Right lobe of liver (tissue), 4 donors: ENCODE measurements at regions not wholly inside any gene's neighbourhood (a gene's known extent, or its start where the extent isn't known, plus 50 kb on each side); places are given as distances from the start of the nearest gene placed in this dataset.

ENCODE experiments used
- POLR2A ChIP-seq: fragments of 450-650 bp; IDR thresholded peaks from one replicate; pipeline ENCODE4 v1.6.1; 2017; ENCODE audit warnings: antibody characterized with exemption, mild to moderate bottlenecking
- TF ChIP-seq, protein P1 (sequence below), 4 donors: fragments of 200-600 bp in 3 of 4; fragments of 450-650 bp in 1 of 4; IDR thresholded peaks; one replicate each; pipeline versions ENCODE4 v1.5.1 to v1.8.0; 2016 to 2022; ENCODE audit warnings: antibody characterized with exemption in 4 of 4, mild to moderate bottlenecking in 2 of 4
- donor health status: DM: no; HTN: no; CAD: no.
- donor health status: DM: no; HTN: no; CAD: no.
- donor health status: DM: no; HTN: yes; CAD: no.

DNA sequence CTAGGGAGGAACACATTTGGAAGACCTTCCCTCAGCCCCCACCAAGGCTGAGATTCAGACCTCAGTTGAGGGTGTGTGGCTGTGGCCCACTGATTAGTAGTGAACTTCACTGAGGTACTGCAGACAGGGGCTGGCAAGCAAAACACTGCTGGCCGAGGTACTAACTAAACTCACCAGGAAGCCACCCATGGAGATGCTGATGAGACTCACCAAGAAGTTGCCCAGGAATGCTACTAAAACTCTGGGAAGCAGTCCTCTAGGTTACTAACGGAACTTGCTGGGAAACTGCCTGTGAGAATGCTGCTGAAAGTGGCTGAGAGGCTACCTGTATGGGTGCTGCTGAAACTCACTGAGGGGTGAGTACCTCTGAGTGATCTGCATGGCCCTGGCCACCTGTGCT lies 372.4 kb upstream of the RPS6KA3 start:
- no peak for TF ChIP-seq POLR2A
- TF ChIP-seq, protein P1, sequence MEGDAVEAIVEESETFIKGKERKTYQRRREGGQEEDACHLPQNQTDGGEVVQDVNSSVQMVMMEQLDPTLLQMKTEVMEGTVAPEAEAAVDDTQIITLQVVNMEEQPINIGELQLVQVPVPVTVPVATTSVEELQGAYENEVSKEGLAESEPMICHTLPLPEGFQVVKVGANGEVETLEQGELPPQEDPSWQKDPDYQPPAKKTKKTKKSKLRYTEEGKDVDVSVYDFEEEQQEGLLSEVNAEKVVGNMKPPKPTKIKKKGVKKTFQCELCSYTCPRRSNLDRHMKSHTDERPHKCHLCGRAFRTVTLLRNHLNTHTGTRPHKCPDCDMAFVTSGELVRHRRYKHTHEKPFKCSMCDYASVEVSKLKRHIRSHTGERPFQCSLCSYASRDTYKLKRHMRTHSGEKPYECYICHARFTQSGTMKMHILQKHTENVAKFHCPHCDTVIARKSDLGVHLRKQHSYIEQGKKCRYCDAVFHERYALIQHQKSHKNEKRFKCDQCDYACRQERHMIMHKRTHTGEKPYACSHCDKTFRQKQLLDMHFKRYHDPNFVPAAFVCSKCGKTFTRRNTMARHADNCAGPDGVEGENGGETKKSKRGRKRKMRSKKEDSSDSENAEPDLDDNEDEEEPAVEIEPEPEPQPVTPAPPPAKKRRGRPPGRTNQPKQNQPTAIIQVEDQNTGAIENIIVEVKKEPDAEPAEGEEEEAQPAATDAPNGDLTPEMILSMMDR (IDR thresholded peaks at IDR 0.05) = no peak
